ENCODE measurements at regions not wholly inside any gene's neighbourhood (a gene's known extent, or its start where the extent isn't known, plus 50 kb on each side); places are given as distances from the start of the nearest gene placed in this dataset.
"Not testable (repeated sequence)": the region's sequence is repeated elsewhere in the genome, so short reads cannot be mapped to it uniquely, and the experiment has no call there.

- DNase-seq (ENCODE audit: low read depth in 3 of 3, low spot score in 2 of 3), result not testable (repeated sequence)
These were observed 91.7 kb upstream of the OLIG2 start for GRCh38 chr21:32934068-32934467.

GRCh38 chr21:32934829-32935228, 90.9 kb upstream of the OLIG2 start:
- DNase-seq (ENCODE audit: low read depth in 3 of 3, low spot score in 2 of 3), result no peak

GRCh38 chr21:32940079-32941014, 85.4 kb upstream of the OLIG2 start:
- DNase-seq (ENCODE audit: low read depth in 3 of 3, low spot score in 2 of 3), result no peak

- DNase-seq (ENCODE audit: low read depth in 3 of 3, low spot score in 2 of 3), result no peak
These were observed 84.5 kb upstream of the OLIG2 start for GRCh38 chr21:32941263-32941662.

- DNase-seq (ENCODE audit: low read depth in 3 of 3, low spot score in 2 of 3), result no peak
These were observed 79.1 kb upstream of the OLIG2 start for GRCh38 chr21:32946654-32947053.

GRCh38 chr21:32947736-32948135, 78.0 kb upstream of the OLIG2 start:
- DNase-seq (ENCODE audit: low read depth in 3 of 3, low spot score in 2 of 3), result no peak

- DNase-seq (ENCODE audit: low read depth in 3 of 3, low spot score in 2 of 3), result no peak
These were observed 76.0 kb upstream of the OLIG2 start for GRCh38 chr21:32949701-32950100.

- DNase-seq (ENCODE audit: low read depth in 3 of 3, low spot score in 2 of 3), result no peak
These were observed 74.7 kb upstream of the OLIG2 start for GRCh38 chr21:32951041-32951440.

- DNase-seq (ENCODE audit: low read depth in 3 of 3, low spot score in 2 of 3), result no peak
These were observed 71.4 kb upstream of the OLIG2 start for GRCh38 chr21:32954353-32954752.

GRCh38 chr21:32955311-32956060, 70.2 kb upstream of the OLIG2 start:
- DNase-seq (ENCODE audit: low read depth in 3 of 3, low spot score in 2 of 3), result no peak

GRCh38 chr21:32956061-32956656, 69.6 kb upstream of the OLIG2 start:
- no peak for DNase-seq (ENCODE audit: low read depth in 3 of 3, low spot score in 2 of 3)

- no peak for DNase-seq (ENCODE audit: low read depth in 3 of 3, low spot score in 2 of 3)
These were observed 68.2 kb upstream of the OLIG2 start for GRCh38 chr21:32957545-32957944.

GRCh38 chr21:32958288-32959002, 67.3 kb upstream of the OLIG2 start:
- DNase-seq (ENCODE audit: low read depth in 3 of 3, low spot score in 2 of 3), result peak in 1 of 3 donors; percentile 23

GRCh38 chr21:32962268-32962667, 63.5 kb upstream of the OLIG2 start:
- no peak for DNase-seq (ENCODE audit: low read depth in 3 of 3, low spot score in 2 of 3)

- no peak for DNase-seq (ENCODE audit: low read depth in 3 of 3, low spot score in 2 of 3)
These were observed 60.5 kb upstream of the OLIG2 start for GRCh38 chr21:32965129-32965680.

GRCh38 chr21:32966120-32966519, 59.6 kb upstream of the OLIG2 start:
- DNase-seq (ENCODE audit: low read depth in 3 of 3, low spot score in 2 of 3), result no peak

- not testable (repeated sequence) for DNase-seq (ENCODE audit: low read depth in 3 of 3, low spot score in 2 of 3)
These were observed 57.6 kb upstream of the OLIG2 start for GRCh38 chr21:32968103-32968502.

- no peak for DNase-seq (ENCODE audit: low read depth in 3 of 3, low spot score in 2 of 3)
These were observed 51.1 kb upstream of the OLIG2 start for GRCh38 chr21:32974653-32975052.

- no peak for DNase-seq (ENCODE audit: low read depth in 3 of 3, low spot score in 2 of 3)
These were observed 49.8 kb upstream of the OLIG2 start for GRCh38 chr21:32975811-32976431.
